Jurkat, Clone E6-1 (cell line): ENCODE measurements at regions not wholly inside any gene's neighbourhood (a gene's known extent, or its start where the extent isn't known, plus 50 kb on each side); places are given as distances from the start of the nearest gene placed in this dataset.

Experiments
- DNase-seq: peaks from one replicate; pipeline ENCODE4 v3.0.0-alpha.2; 2011; ENCODE audit warnings: low read depth, low spot score
- H3K4me3 ChIP-seq: 2 replicates; pipeline ENCODE4 v1.5.1; 2011; ENCODE audit warnings: mild to moderate bottlenecking, low read length, control low read depth, moderate library complexity

DNA sequence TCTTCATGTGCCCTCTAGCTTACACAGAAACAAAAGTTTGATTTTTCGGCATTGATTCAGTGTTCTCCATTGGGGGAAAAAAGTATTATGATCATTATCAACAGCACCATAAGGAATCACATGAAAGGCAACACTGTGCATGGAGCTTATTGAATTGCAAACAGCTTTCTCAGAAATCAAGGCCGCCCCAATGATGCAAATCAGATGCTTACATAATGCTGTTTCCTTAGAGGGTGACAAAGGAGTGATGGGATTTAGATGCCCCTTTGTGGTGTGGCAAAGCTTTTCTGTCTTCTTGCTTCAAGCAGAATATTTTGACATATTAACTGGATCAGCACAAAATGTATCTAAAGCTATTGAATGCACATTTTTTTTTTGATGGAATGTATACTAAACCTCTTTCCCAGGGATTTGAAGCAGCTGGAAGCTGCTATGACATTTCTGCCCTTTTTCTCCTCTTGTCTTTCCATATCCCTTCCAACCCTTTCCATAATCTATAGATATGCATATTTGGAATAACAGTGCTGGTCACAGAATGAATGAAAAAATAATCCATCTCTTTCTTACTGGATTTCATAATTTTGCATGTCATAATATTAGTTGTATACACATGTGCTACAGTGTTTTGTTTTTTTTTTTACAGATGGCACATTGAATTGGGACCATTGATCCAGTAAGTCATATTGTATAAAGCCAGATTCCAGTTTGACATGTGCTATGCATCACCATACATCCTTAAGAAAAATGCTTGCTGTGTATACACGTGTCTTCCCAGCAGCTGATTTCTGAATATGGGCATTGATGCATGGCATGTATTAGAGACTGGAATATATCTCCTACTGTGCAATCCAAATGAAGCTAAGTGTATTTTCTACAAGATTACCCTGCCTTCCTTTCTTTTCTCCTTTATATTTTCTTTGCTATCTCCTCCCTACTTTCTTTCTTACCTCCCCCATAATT lies 259.7 kb upstream of the DCN start:
- no peak overlapping the region for H3K4me3 ChIP-seq
- DNase-seq = no peak

DNA sequence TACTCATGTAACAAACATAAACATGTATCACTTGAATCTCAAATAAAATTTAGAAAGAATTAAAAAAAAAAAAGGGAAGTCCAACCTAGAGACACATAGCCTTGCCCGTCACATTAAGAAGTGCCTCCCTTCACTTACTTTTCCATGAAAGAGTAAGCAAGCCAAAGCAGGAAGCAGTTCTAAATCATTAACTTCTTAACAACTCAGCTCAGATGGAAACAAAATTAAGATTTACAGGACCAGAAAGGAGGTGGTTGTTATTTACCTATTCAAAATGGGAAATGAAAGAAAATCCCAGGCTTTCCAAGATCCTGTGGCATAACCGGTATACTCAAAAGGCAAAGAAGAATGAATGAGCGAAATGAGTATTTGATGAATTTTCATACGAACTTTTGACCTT lies 258.6 kb upstream of the DCN start:
- no peak overlapping the region for H3K4me3 ChIP-seq
- DNase-seq = no peak

DNA sequence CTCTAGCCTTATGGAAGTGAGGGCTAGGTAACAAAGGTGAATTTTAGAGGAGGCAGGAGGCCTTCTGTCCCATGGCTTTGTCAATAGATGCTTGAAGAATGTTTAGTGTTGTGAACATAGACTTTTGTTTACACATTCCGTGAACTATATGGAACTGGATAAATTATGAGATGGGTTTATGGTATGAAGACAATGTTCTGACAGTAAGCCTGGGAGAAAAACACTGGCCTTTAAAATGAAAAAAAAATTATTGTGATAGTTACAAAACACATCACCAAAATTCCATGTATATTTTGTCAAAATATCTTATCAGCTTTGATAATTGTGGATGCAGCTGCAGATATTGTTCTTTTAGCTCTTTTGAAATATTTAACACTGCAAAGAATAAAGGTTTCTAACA lies 251.5 kb upstream of the DCN start:
- no peak overlapping the region for H3K4me3 ChIP-seq
- no peak for DNase-seq

DNA sequence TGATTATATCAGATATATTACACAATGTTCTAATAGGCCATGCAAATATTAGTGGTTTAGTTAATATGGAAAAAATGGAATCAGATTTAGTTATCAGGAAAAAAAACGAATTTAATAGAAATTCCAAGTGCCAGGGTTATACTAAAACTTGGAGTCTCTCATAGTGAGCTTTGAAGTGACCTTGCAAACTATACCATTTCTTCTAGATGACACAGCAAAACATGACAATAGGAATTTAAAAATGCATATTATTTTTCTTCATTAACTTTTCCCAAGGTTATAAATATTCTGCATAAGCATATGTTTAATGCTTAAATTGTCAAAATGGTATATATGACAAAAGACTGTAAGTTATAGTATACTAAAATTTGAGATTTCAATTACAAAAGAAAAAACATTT lies 250.1 kb upstream of the DCN start:
- no peak overlapping the region for H3K4me3 ChIP-seq
- DNase-seq = no peak

DNA sequence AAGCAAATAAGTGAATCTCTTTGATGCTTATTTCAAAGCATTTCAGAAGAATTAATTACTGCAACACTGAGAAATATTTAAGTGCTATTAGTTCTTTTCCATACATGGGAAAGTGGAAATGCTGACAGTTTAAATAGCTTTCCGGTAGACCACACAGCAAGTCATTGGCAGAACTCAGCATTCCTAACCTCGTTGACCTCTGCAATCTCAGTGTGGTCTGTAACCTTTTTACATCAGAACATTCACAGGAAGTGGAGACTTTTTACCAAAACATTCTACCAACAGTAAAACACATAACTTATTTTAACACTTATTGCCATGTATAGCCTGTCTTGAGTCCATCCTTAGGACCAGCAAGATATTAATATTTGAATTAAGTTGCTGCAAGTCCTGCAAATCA lies 249.5 kb upstream of the DCN start:
- H3K4me3 ChIP-seq = no peak overlapping the region
- no peak for DNase-seq

DNA sequence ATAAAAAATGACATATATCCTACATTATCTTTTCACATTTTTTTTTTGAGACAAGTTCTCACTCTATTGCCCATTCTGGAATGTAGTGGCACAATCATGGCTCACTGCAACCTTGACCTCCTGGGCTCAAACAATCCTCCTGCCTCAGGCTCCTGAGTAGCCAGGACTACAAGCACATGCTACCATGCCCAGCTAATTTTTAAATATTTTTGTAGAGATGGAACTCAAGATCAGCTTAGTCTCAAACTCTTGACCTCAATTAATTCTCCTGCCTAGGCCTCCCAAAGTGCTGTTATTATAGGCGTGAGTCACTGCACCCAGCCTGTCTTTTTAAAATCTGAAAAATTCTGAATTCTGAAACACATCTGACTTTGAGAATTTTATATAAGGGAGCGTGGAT lies 241.9 kb upstream of the DCN start:
- H3K4me3 ChIP-seq = no peak overlapping the region
- no peak for DNase-seq

DNA sequence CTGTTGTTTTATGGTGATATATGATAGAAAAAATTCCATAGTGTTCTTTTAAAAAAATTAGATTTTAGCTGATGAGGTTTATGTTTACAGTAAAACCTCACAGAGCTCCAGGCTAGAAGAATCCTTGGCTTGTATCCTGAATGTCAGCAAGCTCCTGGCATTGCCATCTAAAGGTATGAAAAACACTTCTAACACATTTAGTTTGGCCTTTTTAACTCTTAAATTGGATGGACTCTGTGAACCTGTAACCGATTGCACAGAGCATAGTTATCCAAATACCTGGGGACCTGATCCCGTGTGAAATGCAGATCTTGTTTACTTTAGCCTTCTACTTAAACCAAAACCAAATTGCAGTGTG lies 241.1 kb upstream of the DCN start:
- H3K4me3 ChIP-seq = no peak overlapping the region
- DNase-seq = no peak

DNA sequence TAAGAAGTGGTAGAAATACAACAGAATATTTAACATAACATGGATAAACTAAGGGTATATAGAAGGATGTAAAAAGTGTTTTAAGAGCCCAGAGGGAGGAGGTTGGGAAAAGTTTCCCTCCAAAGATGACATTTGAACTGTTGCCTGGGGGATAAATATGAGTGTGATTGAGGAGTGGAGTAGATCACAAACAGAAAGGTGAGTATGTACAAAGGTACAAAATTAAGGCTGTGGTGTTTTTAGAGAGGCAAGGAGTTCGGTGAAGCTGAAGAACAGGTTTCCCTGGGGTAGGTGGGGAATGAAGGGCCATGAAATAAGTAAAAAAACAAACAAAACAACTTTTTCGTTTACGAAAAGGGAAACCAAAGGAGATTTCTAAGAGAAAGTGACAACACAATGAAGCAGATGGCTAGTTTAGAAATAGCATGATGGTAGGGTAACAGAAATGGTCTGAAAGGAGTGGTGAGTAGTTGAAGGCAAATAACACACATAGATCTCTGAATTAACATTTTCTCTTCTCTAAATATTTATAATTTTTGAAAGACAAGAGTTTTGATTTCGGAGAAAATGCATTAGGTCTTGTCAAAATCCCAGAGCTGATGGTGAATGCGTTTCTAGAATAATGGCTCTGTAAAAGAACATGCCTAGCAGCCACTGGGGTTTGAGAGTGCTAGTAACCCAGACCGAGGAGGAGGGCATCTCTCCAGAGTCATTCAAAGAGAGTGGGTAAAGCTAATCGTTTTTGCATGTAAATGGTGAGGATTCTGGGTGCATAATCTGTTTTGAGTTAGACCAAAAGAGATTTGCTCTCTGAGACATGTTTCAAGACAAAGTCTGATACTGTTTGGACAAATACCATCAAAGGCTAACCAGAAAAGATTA lies 240.4 kb upstream of the DCN start:
- DNase-seq = no peak
- no peak overlapping the region for H3K4me3 ChIP-seq

DNA sequence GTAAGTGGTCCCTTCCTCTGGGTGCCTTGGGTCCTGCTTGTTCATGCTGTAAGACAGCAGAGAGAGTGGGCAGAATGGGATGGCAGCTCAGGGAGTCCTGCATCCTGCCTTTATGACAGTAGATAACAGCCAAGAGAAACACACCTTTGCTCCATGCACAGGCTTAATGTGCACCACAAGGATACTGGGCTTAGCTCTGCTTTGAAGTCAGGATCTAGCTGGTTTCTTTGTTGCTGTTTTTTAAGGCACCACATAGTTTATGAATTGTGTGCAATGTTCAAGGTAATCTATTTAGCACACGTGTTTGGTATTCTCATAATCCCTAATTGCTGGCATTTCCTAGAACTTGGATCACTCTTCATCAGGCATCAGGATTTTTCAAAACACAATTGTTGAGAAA lies 239.5 kb upstream of the DCN start:
- no peak for DNase-seq
- H3K4me3 ChIP-seq = no peak overlapping the region

DNA sequence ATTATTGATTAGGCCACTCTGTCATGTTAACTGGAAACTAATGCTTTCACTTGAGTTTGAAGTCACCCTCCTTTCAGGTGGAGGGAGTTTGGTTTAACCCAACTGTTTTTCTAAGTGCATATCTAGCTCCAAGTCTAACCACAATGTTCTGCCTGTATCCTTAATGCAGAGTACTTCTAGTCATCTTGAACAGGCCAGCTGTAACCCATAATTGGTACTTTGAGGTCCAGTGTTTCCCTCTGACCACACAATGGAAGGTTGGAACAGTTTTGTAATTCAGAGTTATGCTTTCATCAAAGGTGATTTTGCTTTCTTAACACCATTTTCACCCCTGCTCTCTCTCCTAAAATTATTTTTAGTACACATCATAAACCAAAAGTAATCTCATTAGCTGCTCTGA lies 237.2 kb upstream of the DCN start:
- no peak for DNase-seq
- no peak overlapping the region for H3K4me3 ChIP-seq

DNA sequence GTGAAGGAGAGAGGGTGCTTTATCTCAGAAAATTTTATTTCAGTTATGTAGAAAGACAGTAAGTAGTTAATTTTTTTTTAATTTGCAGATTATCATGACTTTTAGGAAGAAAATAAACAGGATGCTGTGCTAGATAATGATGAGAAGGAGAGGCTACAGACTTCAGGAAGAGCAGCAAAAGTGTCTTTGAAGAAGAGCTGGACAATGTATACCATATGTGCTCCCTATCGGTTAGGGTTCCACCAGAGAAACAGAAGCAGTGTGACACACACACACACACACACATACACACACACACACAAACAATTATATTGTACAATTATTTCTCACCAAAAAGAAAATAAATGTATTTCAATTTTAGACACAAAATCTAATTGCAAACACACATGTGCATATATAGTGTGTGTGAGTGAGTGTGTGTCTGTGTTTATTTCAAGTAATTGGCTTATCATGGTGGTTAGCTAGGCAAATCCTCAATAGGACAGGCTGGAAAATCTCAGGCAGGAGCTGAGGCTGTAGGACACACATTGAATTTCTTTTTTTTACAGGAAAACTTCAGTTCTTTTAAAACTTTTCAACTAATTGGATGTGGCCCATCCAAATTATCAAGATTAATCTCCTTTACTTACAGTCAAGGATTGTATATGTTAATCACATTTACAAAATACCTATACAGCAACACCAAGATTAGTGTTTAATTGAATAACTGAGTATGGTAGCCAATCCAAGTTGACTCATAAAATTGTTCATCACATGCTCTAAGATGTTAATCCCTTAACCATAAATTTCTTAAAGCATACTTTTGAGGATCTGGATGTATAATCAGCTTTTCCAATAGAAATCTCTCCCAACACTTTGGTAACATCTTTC lies 235.8 kb upstream of the DCN start:
- H3K4me3 ChIP-seq = no peak overlapping the region
- no peak for DNase-seq

DNA sequence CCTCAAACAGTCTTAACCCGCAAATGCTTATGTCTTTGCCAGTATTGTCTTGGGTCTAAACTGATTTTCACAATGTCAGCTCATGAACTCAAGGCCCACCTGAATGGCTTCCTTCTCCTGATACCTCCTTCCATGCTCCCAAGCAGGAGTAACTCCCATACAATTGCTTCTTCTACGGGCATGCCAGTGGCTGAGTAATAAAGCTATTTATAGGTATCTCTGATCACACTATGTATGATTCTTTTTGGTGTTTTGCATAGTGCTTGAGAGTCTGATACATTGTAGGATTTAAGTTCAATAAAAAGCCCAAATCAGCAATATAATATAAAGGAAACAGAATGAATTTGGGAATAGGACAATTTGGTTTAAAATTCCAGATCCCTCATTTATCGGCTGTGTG lies 235.0 kb upstream of the DCN start:
- DNase-seq = no peak

DNA sequence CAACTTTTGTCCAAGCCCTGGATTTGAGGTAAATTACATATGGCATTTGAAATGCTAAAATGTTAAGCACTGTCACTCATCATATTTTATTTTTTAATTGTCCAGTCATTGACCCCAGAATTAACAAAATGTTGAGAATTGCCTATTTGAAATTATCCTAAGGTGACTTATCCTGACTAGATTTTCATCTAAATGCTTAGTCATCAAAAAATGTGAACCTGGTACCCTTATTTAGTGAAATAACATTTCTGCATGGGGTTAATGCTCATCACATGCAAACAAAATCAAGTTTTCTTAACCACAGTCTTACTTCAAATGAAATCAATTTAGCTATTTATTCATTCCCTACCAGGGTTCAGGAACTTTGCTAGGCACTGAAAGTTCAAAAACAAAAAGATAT lies 232.0 kb upstream of the DCN start:
- no peak for DNase-seq
- H3K4me3 ChIP-seq = no peak overlapping the region

More for the DNA sequence above, 235.0 kb upstream of the DCN start:
- H3K4me3 ChIP-seq = no peak overlapping the region

DNA sequence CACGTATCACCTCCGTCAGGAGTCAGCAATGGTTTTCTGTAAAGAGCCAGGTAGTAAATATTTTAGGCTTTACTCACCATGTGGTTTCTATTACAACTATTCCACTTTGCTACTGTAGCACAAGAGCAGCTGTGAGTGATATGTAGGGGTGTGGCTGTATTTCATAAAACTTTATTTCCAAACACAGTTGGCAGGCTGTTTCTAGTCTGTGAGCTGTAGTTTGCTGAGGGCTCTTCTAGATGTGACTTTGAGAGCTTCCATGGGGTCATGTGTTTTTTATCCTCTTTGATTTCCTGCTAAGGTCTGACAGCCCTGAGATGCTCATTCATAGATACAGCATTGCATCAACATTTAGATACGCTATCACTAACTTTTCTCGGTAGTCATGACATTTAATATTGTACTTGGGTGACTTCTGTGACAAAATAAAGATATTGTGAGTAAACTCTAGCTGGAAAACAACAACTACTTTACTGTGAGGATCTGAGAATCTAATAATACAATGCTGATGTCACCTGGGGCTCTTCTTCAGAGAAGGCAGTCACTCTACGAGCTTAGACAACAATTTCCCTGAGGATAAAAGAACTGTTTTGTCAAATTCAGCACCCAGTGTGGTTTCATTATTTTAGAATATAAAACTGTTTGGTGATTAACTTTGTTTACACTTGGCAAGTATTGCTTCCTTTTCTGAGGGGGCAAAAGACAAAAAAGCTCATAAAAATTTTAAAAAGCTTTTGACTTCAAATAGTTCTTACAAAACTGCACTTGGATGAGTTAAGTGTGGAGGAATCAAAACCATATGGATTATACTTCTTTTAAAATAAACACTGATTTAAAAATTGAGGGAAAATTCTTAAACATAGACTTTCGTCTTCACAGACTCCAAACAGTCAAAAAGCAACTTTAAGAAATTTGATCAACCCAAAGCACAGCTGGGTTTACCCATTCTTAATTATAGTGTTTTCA lies 231.2 kb upstream of the DCN start:
- H3K4me3 ChIP-seq = no peak overlapping the region
- no peak for DNase-seq

DNA sequence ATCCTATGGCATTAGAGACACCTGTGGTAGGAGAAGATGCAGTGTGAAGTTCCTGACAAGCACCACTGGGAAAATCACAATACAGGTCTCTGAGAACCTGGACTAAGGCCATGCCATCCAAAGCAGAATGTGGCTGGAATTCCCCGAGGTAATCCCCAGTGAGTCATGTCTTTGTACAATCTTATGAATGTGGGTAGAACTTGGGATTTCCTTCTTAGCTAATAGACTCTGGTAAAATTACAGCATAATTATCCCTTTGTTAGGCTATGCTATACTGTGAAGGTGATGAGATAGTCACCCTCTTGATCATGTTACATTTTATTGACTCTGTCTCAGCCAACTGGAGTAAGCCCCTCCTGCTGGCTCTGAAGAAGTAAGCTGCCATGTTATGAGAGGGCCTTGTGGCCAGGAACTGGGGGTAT lies 224.3 kb upstream of the DCN start:
- DNase-seq = no peak
- no peak overlapping the region for H3K4me3 ChIP-seq

DNA sequence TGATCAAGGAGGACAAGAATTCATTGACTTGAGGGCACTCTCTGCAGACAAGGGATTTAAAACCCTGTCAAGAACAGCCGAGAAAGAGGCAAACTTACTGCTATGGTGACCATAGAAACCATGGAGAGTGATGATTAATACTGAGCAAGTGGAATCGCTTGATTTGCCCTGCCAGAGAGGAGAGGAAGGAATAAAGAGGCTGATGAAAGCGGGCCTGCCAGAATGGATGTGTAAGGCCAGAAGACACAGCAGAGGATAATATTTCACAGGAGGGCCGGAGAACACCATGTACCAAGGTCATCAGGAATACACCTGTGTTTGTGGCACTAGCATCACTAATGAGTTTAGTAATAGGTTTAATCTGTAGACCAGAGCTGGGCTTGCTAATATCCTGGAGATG lies 221.8 kb upstream of the DCN start:
- DNase-seq = no peak
- H3K4me3 ChIP-seq = no peak overlapping the region

DNA sequence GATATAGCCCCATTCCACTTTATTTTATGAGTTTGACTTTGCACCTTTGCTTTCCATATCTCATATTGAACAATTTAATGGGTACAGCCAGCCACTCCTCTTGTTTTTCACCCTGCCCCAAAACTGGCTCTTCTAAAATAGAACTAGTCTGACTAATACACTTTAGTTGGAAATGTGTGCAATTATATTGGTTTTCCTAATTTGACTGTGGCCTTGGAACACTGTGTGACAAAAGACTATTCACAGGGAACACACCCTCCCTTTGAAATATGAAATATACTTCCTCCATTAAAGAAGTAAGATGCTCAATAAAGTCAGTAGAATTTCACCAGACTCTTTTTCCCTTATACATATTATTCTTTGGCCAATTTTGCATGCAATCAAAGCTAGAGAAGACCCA lies 218.6 kb upstream of the DCN start:
- DNase-seq = no peak
- H3K4me3 ChIP-seq = no peak overlapping the region

DNA sequence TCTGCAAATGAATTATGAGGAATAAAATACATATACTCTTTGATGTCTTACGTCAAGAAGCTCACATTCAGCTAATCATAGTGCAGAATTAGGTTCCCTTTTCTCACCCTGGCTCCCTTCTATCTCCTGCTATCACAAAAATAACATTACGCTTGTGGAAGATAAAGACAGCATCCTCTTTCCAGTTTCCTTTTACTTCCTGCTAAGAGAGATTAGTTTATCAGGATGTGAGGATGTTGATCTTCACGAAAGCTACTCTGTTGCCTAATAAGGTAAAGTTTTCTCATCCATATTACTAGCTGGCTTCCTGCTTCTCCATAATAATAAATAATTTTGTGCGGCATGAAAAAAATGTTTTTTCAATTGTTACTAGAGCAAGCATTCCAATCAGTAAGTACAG lies 217.7 kb upstream of the DCN start:
- no peak for DNase-seq
- no peak overlapping the region for H3K4me3 ChIP-seq
